K562 (cell line): ENCODE measurements at regions not wholly inside any gene's neighbourhood (a gene's known extent, or its start where the extent isn't known, plus 50 kb on each side); places are given as distances from the start of the nearest gene placed in this dataset.

Experiments used
- BCL6 ChIP-seq: fragments of 250-450 bp; sonication (Bioruptor Pico); IDR thresholded peaks from 2 replicates; pipeline ENCODE4 v1.4.0; 2020
- CTCF ChIP-seq, 3 experiments: IDR thresholded peaks in 2 of 3; conservative IDR thresholded peaks in 1 of 3; 2 replicates each; pipeline ENCODE4 v1.5.1; 2011 to 2012; ENCODE audit warnings: low read length in 3 of 3, mild to moderate bottlenecking in 3 of 3, control low read depth in 2 of 3, improper control_type of control experiment in 1 of 3, inconsistent platforms in 1 of 3, low read depth in 1 of 3, mixed read lengths in 1 of 3, moderate library complexity in 1 of 3; ENCODE audit not compliant: insufficient read depth in 2 of 3
- HINFP ChIP-seq: fragments of 450-650 bp; conservative IDR thresholded peaks from 2 replicates; pipeline ENCODE4 v1.6.1; 2016; ENCODE audit warnings: missing genetic modification characterization, low read depth, mild to moderate bottlenecking, control low read depth, missing compliant biosample characterization
- HMGXB4 ChIP-seq: sonication (generic); formaldehyde crosslinking; IDR thresholded peaks from 2 replicates; pipeline ENCODE4 v1.8.1; 2023; ENCODE audit warnings: mild to moderate bottlenecking, missing genetic modification reagents
- SMARCC2 ChIP-seq: fragments of 450-650 bp; IDR thresholded peaks from 2 replicates; pipeline ENCODE4 v1.6.1; 2017; ENCODE audit warnings: antibody characterized with exemption, moderate library complexity, mild to moderate bottlenecking, low read depth
- TCF7L2 ChIP-seq: fragments of 150-350 bp; IDR thresholded peaks from 2 replicates; pipeline ENCODE4 v1.6.1; 2016; ENCODE audit warnings: low read depth, mild to moderate bottlenecking, low read length, moderate library complexity
- ZKSCAN1 ChIP-seq: fragments of 150-350 bp; IDR thresholded peaks from 2 replicates; pipeline ENCODE4 v1.6.1; 2016; ENCODE audit warnings: low read depth, low read length
- TF ChIP-seq, protein P1 (sequence below): fragments of 250-450 bp; sonication (Bioruptor Pico); IDR thresholded peaks from 2 replicates; pipeline ENCODE4 v1.8.0; 2021; ENCODE audit warnings: moderate library complexity, mild to moderate bottlenecking, inconsistent platforms

- TF ChIP-seq TCF7L2: no peak
- no peak for TF ChIP-seq CTCF (IDR thresholded peaks at IDR 0.05 in 2 of 3, conservative IDR thresholded peaks at IDR 0.05 in 1 of 3; ENCODE audit: insufficient read depth in 2 of 3, low read depth in 1 of 3, low read length in 3 of 3)
- no peak for TF ChIP-seq HINFP (tag)
- TF ChIP-seq, protein P1, sequence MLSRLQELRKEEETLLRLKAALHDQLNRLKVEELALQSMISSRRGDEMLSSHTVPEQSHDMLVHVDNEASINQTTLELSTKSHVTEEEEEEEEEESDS (CRISPR knock-in tag): no peak
- no peak for TF ChIP-seq ZKSCAN1
- no peak for TF ChIP-seq BCL6 (CRISPR knock-in tag)
- TF ChIP-seq SMARCC2: no peak
- no peak for TF ChIP-seq HMGXB4 (CRISPR knock-in tag)
Observed at GRCh38 chr2:125310657-125311364, 1285.7 kb downstream of the CNTNAP5 start.
